Thyroid gland (tissue), 4 donors: ENCODE measurements at regions not wholly inside any gene's neighbourhood (a gene's known extent, or its start where the extent isn't known, plus 50 kb on each side); places are given as distances from the start of the nearest gene placed in this dataset.
A peak's percentile ranks its signal among the peaks of the same experiment; 100 is the strongest.

ENCODE experiments used
- DNase-seq, 2 donors: peaks; one replicate each; pipeline ENCODE4 v3.0.0-alpha.2; 2019
- H3K27ac ChIP-seq, 3 donors: fragments of 200-600 bp; sonication (generic); 1 replicate in 2 of 3; 2 replicates in 1 of 3; pipeline ENCODE4 v1.5.1; 2016 to 2019; ENCODE audit warnings: mild to moderate bottlenecking in 1 of 3, moderate library complexity in 1 of 3
- H3K27me3 ChIP-seq: fragments of 200-600 bp; sonication (generic); one replicate; pipeline ENCODE4 v1.5.1; 2019
- H3K36me3 ChIP-seq, 2 donors: fragments of 200-600 bp; sonication (generic); one replicate each; pipeline ENCODE4 v1.5.1; 2016 to 2019
- H3K4me1 ChIP-seq, 2 donors: fragments of 200-600 bp; sonication (generic); one replicate each; pipeline ENCODE4 v1.5.1; 2017 to 2019
- H3K4me3 ChIP-seq, 3 donors: fragments of 200-600 bp; sonication (generic); replicated peaks in 1 of 3; 1 replicate in 2 of 3; 2 replicates in 1 of 3; pipeline ENCODE4 v1.5.1; 2016; ENCODE audit warnings: mild to moderate bottlenecking in 1 of 3
- H3K9me3 ChIP-seq: fragments of 200-600 bp; sonication (generic); one replicate; pipeline ENCODE4 v1.5.1; 2017
- CTCF ChIP-seq, 6 experiments: fragments of 200-600 bp in 3 of 6; fragments of 450-650 bp in 3 of 6; sonication (generic) in 3 of 6; IDR thresholded peaks; one replicate each; pipeline ENCODE4 v1.5.1; 2016 to 2019; ENCODE audit warnings: antibody characterized with exemption in 6 of 6, mild to moderate bottlenecking in 2 of 6, inconsistent platforms in 1 of 6, moderate library complexity in 1 of 6
- POLR2A ChIP-seq, 2 donors: fragments of 450-650 bp; IDR thresholded peaks; one replicate each; pipeline ENCODE4 v1.6.1; 2017; ENCODE audit warnings: antibody characterized with exemption in 2 of 2, mild to moderate bottlenecking in 2 of 2, moderate library complexity in 1 of 2
- WGBS, 2 donors: methylation state at CpG; one replicate each; pipeline ENCODE4 v1.1.5; 2017; 5-methylcytosine and 5-hydroxymethylcytosine counted together
- intact Hi-C: fragments of 100-400 bp; cut with DNase I; formaldehyde crosslinking; loops from one replicate; pipeline ENCODE4 v1.15.1; 2023

- Histone ChIP-seq H3K27ac (no peak overlapping the region), H3K27me3 (no peaks in the 10 kb centered on the region), H3K4me3 (no peak overlapping the region), H3K36me3 (no peaks in the 10 kb centered on the region), H3K9me3 (no peaks in the 10 kb centered on the region), H3K4me1 (peaks cover 8 to 11% of the 10 kb centered on the region in 2 donors)
- intact Hi-C loops, result no loop called here
- no peak for TF ChIP-seq POLR2A (IDR thresholded peaks at IDR 0.05)
- no peak for TF ChIP-seq CTCF (IDR thresholded peaks at IDR 0.05)
- DNase-seq, result no peak
- 97% methylated on average over 4 of the region's 4 CpGs for WGBS, 2 donors
Observed at GRCh38 chr1:23622284-23622683, 63.0 kb upstream of the ID3 start.

GRCh38 chr1:23620605-23621004 is 61.3 kb upstream of the ID3 start:
- Histone ChIP-seq H3K36me3 (no peaks in the 10 kb centered on the region), H3K9me3 (no peaks in the 10 kb centered on the region), H3K4me3 (no peak overlapping the region), H3K27ac (no peak overlapping the region), H3K4me1 (peaks cover 5 to 6% of the 10 kb centered on the region in 2 donors), H3K27me3 (no peaks in the 10 kb centered on the region)
- TF ChIP-seq POLR2A (IDR thresholded peaks at IDR 0.05), result no peak
- no peak for TF ChIP-seq CTCF (IDR thresholded peaks at IDR 0.05)
- DNase-seq, result no peak
- intact Hi-C loops, result no loop called here
- 91 to 98% methylated on average over 5 of the region's 5 CpGs for WGBS, 2 donors

- Histone ChIP-seq H3K36me3 (no peaks in the 10 kb centered on the region), H3K4me3 (peak overlapping the region in 1 of 3 donors; percentile 21), H3K9me3 (no peaks in the 10 kb centered on the region), H3K27ac (no peak overlapping the region), H3K4me1 (peaks cover 5 to 6% of the 10 kb centered on the region in 2 donors), H3K27me3 (no peaks in the 10 kb centered on the region)
- intact Hi-C loops, result no loop called here
- peak; percentile 68 to 72 for DNase-seq
- TF ChIP-seq POLR2A (IDR thresholded peaks at IDR 0.05) (peak in 1 of 2 donors; percentile 36), CTCF (IDR thresholded peaks at IDR 0.05) (no peak)
- 11 to 14% methylated on average over 20 to 38 of the region's 58 CpGs for WGBS, 2 donors
Observed at GRCh38 chr1:23619299-23620188, 60.2 kb upstream of the ID3 start.

GRCh38 chr1:23618586-23619083 is 59.3 kb upstream of the ID3 start:
- no peak overlapping the region for H3K4me3 ChIP-seq
- H3K27ac ChIP-seq, result no peak overlapping the region
- intact Hi-C loops, result no loop called here
- no peaks in the 10 kb centered on the region for H3K36me3 ChIP-seq
- H3K9me3 ChIP-seq, result no peaks in the 10 kb centered on the region
- no peaks in the 10 kb centered on the region for H3K27me3 ChIP-seq
- no peak for DNase-seq
- peaks cover 5 to 6% of the 10 kb centered on the region in 2 donors for H3K4me1 ChIP-seq
- WGBS, 2 donors, result 84 to 92% methylated on average over 7 of the region's 7 CpGs
- TF ChIP-seq POLR2A (IDR thresholded peaks at IDR 0.05) (no peak), CTCF (IDR thresholded peaks at IDR 0.05) (no peak)

GRCh38 chr1:23617084-23617521 is 57.8 kb upstream of the ID3 start:
- intact Hi-C loops, result no loop called here
- no peak overlapping the region for H3K4me3 ChIP-seq
- DNase-seq, result no peak
- TF ChIP-seq POLR2A (IDR thresholded peaks at IDR 0.05) (no peak), CTCF (IDR thresholded peaks at IDR 0.05) (no peak)
- 70 to 80% methylated on average over 8 of the region's 8 CpGs for WGBS, 2 donors
- H3K9me3 ChIP-seq, result no peaks in the 10 kb centered on the region
- peaks cover 5 to 6% of the 10 kb centered on the region in 2 donors for H3K4me1 ChIP-seq
- H3K27me3 ChIP-seq, result no peaks in the 10 kb centered on the region
- no peaks in the 10 kb centered on the region for H3K36me3 ChIP-seq
- H3K27ac ChIP-seq, result no peak overlapping the region
